ENCODE measurements at regions not wholly inside any gene's neighbourhood (a gene's known extent, or its start where the extent isn't known, plus 50 kb on each side); places are given as distances from the start of the nearest gene placed in this dataset.

- TF ChIP-seq, protein P1, sequence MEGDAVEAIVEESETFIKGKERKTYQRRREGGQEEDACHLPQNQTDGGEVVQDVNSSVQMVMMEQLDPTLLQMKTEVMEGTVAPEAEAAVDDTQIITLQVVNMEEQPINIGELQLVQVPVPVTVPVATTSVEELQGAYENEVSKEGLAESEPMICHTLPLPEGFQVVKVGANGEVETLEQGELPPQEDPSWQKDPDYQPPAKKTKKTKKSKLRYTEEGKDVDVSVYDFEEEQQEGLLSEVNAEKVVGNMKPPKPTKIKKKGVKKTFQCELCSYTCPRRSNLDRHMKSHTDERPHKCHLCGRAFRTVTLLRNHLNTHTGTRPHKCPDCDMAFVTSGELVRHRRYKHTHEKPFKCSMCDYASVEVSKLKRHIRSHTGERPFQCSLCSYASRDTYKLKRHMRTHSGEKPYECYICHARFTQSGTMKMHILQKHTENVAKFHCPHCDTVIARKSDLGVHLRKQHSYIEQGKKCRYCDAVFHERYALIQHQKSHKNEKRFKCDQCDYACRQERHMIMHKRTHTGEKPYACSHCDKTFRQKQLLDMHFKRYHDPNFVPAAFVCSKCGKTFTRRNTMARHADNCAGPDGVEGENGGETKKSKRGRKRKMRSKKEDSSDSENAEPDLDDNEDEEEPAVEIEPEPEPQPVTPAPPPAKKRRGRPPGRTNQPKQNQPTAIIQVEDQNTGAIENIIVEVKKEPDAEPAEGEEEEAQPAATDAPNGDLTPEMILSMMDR (IDR thresholded peaks at IDR 0.05), result no peak
- no peak for TF ChIP-seq POLR2A (IDR thresholded peaks at IDR 0.05)
- no peak for TF ChIP-seq EP300 (IDR thresholded peaks at IDR 0.05)
Observed at GRCh38 chr5:142206801-142207200, 98.2 kb downstream of the NDFIP1 start.
